ENCODE measurements at regions not wholly inside any gene's neighbourhood (a gene's known extent, or its start where the extent isn't known, plus 50 kb on each side); places are given as distances from the start of the nearest gene placed in this dataset.
"Not testable (repeated sequence)": the region's sequence is repeated elsewhere in the genome, so short reads cannot be mapped to it uniquely, and the experiment has no call there.

DNA sequence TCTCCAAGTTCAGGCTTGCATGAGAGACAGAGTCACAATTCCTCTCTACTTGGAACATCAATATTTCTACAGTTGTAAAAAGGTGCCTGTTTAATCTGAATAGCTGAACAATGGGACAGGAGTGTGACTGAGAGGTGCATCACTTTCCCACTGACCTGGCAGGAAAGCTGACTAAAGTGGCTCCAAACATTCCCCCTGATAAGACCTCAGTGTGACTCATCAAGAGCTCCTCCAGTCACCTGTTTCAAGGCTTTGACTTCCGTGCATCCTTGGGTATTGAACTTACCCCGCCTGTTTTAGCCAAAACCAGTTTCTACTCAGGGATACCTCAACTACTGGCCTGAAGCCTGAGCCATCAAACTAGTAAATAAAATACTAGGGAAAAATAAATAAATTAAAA lies 453.9 kb upstream of the DDX18 start:
- POLR2A ChIA-PET (ENCODE audit: unreplicated experiment): no interaction called here
- BruUV-seq (replicated peaks): no TSS peak
- no peaks in the 10 kb centered on the region for H3K9me2 ChIP-seq (replicated peaks; ENCODE audit: low read length)

DNA sequence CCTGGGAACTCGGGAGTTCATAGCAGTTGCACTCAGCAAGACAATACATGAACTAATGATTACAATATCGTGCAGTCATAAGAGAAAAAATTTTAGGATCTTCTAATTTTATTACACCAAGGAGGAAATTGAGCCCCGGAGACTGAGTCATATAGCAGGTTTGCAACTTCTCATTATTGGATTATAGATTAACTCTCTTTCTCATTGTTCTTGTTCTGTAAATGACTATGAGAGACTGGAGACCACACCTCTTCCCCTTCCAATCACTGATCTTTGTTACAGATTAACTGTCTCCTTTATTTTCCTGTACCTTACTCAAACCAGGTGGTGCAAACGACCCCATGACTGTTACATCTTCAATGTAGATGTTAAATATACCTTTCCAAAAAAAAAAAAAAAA lies 435.8 kb upstream of the DDX18 start:
- H3K9ac ChIP-seq (ENCODE audit: low read length): no peak overlapping the region
- H3K9me2 ChIP-seq (replicated peaks; ENCODE audit: low read length): no peaks in the 10 kb centered on the region
- no peaks in the 10 kb centered on the region for H3K79me2 ChIP-seq (ENCODE audit: low read length)
- no peaks in the 10 kb centered on the region for H3K4me1 ChIP-seq (ENCODE audit: insufficient read depth, low read length)
- H3K27ac ChIP-seq (ENCODE audit: low read length): no peak overlapping the region
- H3K36me3 ChIP-seq (ENCODE audit: low read depth, low read length): no peaks in the 10 kb centered on the region
- H4K20me1 ChIP-seq (ENCODE audit: low read length): no peaks in the 10 kb centered on the region
- BruUV-seq (replicated peaks): no TSS peak
- H3F3A ChIP-seq (ENCODE audit: low read length, unreplicated experiment): no peaks in the 10 kb centered on the region
- CTCF ChIA-PET: no interaction called here
- intact Hi-C loops (cut with micrococcal nuclease): no loop called here
- no peak overlapping the region for H2AFZ ChIP-seq (ENCODE audit: low read length)
- no peaks in the 10 kb centered on the region for H3K27me3 ChIP-seq (ENCODE audit: low read length)
- TF ChIP-seq EZH2phosphoT487 (IDR thresholded peaks at IDR 0.05; ENCODE audit: borderline replicate concordance, low read length) (no peak), EZH2 (IDR thresholded peaks at IDR 0.05; ENCODE audit: low read length, unreplicated experiment) (no peak)
- TF ChIP-seq, protein P1, sequence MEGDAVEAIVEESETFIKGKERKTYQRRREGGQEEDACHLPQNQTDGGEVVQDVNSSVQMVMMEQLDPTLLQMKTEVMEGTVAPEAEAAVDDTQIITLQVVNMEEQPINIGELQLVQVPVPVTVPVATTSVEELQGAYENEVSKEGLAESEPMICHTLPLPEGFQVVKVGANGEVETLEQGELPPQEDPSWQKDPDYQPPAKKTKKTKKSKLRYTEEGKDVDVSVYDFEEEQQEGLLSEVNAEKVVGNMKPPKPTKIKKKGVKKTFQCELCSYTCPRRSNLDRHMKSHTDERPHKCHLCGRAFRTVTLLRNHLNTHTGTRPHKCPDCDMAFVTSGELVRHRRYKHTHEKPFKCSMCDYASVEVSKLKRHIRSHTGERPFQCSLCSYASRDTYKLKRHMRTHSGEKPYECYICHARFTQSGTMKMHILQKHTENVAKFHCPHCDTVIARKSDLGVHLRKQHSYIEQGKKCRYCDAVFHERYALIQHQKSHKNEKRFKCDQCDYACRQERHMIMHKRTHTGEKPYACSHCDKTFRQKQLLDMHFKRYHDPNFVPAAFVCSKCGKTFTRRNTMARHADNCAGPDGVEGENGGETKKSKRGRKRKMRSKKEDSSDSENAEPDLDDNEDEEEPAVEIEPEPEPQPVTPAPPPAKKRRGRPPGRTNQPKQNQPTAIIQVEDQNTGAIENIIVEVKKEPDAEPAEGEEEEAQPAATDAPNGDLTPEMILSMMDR (conservative IDR thresholded peaks at IDR 0.05; ENCODE audit: low read depth, low read length): no peak
- no peak for ATAC-seq
- DNase-seq: no peak
- no peak overlapping the region for H3K4me2 ChIP-seq (ENCODE audit: low read length)
- H3K4me3 ChIP-seq (ENCODE audit: low read length): no peak overlapping the region
- H3K9me3 ChIP-seq (ENCODE audit: low read length): no peaks in the 10 kb centered on the region
- POLR2A ChIA-PET (ENCODE audit: unreplicated experiment): no interaction called here

More for the DNA sequence above, 453.9 kb upstream of the DDX18 start:
- Histone ChIP-seq H3K9me3 (ENCODE audit: low read length) (peaks cover 5% of the 10 kb centered on the region; the same call in 1 of the 2 replicates), H3K36me3 (ENCODE audit: low read depth, low read length) (no peaks in the 10 kb centered on the region), H4K20me1 (ENCODE audit: low read length) (no peaks in the 10 kb centered on the region), H2AFZ (ENCODE audit: low read length) (no peak overlapping the region), H3K9ac (ENCODE audit: low read length) (no peak overlapping the region), H3K27ac (ENCODE audit: low read length) (no peak overlapping the region), H3K79me2 (ENCODE audit: low read length) (no peaks in the 10 kb centered on the region), H3K4me2 (ENCODE audit: low read length) (no peak overlapping the region), H3K4me3 (ENCODE audit: low read length) (no peak overlapping the region), H3F3A (ENCODE audit: low read length, unreplicated experiment) (no peaks in the 10 kb centered on the region), H3K4me1 (ENCODE audit: insufficient read depth, low read length) (no peaks in the 10 kb centered on the region), H3K27me3 (ENCODE audit: low read length) (no peaks in the 10 kb centered on the region)
- DNase-seq (peak; percentile 37), ATAC-seq (no peak)
- CTCF ChIA-PET: no interaction called here
- intact Hi-C loops (cut with micrococcal nuclease): no loop called here
- TF ChIP-seq, protein P1 (conservative IDR thresholded peaks at IDR 0.05; ENCODE audit: low read depth, low read length): no peak
- TF ChIP-seq EZH2 (IDR thresholded peaks at IDR 0.05; ENCODE audit: low read length, unreplicated experiment): no peak
- TF ChIP-seq EZH2phosphoT487 (IDR thresholded peaks at IDR 0.05; ENCODE audit: borderline replicate concordance, low read length): no peak

DNA sequence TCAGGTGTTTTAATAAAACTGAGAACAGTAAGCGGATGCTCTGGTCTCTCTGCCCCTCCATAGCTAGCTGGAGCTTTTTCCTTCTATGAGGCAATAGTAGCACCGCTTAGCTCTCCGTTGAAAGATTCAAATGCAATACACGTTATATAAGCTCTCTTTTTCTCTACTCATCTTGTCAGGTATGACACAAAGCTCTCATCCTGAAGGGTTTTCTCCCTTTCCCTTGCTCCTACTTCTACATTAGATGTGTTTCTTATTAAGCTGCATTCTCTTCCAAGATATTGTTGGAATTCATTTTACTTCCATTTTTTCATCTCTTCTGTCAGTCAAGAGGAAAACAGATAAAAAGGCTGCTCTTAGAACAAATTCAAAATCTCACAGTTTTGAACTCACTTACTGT lies 434.6 kb upstream of the DDX18 start:
- no peaks in the 10 kb centered on the region for H3K36me3 ChIP-seq (ENCODE audit: low read depth, low read length)
- no peaks in the 10 kb centered on the region for H3K27me3 ChIP-seq (ENCODE audit: low read length)
- no peaks in the 10 kb centered on the region for H3F3A ChIP-seq (ENCODE audit: low read length, unreplicated experiment)
- H3K27ac ChIP-seq (ENCODE audit: low read length): no peak overlapping the region
- DNase-seq (no peak), ATAC-seq (no peak)
- no peaks in the 10 kb centered on the region for H4K20me1 ChIP-seq (ENCODE audit: low read length)
- H3K4me2 ChIP-seq (ENCODE audit: low read length): no peak overlapping the region
- no peak overlapping the region for H3K4me3 ChIP-seq (ENCODE audit: low read length)
- no peaks in the 10 kb centered on the region for H3K9me2 ChIP-seq (replicated peaks; ENCODE audit: low read length)
- H3K9ac ChIP-seq (ENCODE audit: low read length): no peak overlapping the region
- POLR2A ChIA-PET (ENCODE audit: unreplicated experiment): no interaction called here
- TF ChIP-seq, protein P1 (conservative IDR thresholded peaks at IDR 0.05; ENCODE audit: low read depth, low read length): no peak
- TF ChIP-seq EZH2 (IDR thresholded peaks at IDR 0.05; ENCODE audit: low read length, unreplicated experiment) (no peak), EZH2phosphoT487 (IDR thresholded peaks at IDR 0.05; ENCODE audit: borderline replicate concordance, low read length) (no peak)
- no TSS peak for BruUV-seq (replicated peaks)
- no peak overlapping the region for H2AFZ ChIP-seq (ENCODE audit: low read length)
- H3K79me2 ChIP-seq (ENCODE audit: low read length): no peaks in the 10 kb centered on the region
- CTCF ChIA-PET: no interaction called here
- intact Hi-C loops (cut with micrococcal nuclease): no loop called here
- no peaks in the 10 kb centered on the region for H3K9me3 ChIP-seq (ENCODE audit: low read length)
- no peaks in the 10 kb centered on the region for H3K4me1 ChIP-seq (ENCODE audit: insufficient read depth, low read length)

DNA sequence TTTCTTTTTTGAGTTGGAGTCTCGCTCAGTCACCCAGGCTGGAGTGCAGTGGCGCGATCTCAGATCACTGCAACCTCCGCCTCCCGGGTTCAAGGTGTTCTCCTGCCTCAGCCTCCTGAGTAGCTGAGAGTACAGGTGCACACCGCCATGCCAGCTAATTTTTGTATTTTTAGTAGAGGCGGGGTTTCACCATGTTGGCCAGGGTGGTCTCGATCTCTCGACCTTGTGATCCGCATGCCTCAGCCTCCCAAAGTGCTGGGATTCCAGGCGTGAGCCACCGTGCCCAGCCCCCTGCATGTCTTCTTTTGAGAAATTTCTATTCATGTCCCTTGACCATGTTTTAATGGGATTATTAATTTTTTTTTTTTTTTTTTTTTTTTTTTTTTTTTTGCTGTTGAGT lies 430.5 kb upstream of the DDX18 start:
- POLR2A ChIA-PET (ENCODE audit: unreplicated experiment): not testable (repeated sequence)

More for the DNA sequence above, 430.5 kb upstream of the DDX18 start:
- H3K36me3 ChIP-seq (ENCODE audit: low read depth, low read length); H3K9me2 ChIP-seq (replicated peaks; ENCODE audit: low read length); DNase-seq; H3K4me1 ChIP-seq (ENCODE audit: insufficient read depth, low read length); H3K79me2 ChIP-seq (ENCODE audit: low read length); H2AFZ ChIP-seq (ENCODE audit: low read length); H3K4me2 ChIP-seq (ENCODE audit: low read length); H4K20me1 ChIP-seq (ENCODE audit: low read length); H3K9me3 ChIP-seq (ENCODE audit: low read length); H3F3A ChIP-seq (ENCODE audit: low read length, unreplicated experiment); BruUV-seq (replicated peaks); H3K4me3 ChIP-seq (ENCODE audit: low read length); H3K27me3 ChIP-seq (ENCODE audit: low read length); intact Hi-C loops (cut with micrococcal nuclease); ATAC-seq; CTCF ChIA-PET; H3K9ac ChIP-seq (ENCODE audit: low read length); H3K27ac ChIP-seq (ENCODE audit: low read length): not testable (repeated sequence)

All from PC-3 (cell line).